ENCODE measurements at regions not wholly inside any gene's neighbourhood (a gene's known extent, or its start where the extent isn't known, plus 50 kb on each side); places are given as distances from the start of the nearest gene placed in this dataset.

- H3K79me2 ChIP-seq (ENCODE audit: low read length), result no peaks in the 10 kb centered on the region
- no peaks in the 10 kb centered on the region for H3K9me3 ChIP-seq (ENCODE audit: low read length)
- no peaks in the 10 kb centered on the region for H4K20me1 ChIP-seq (ENCODE audit: insufficient read depth, low read depth, low read length)
- H3K27me3 ChIP-seq (ENCODE audit: low read length), result no peaks in the 10 kb centered on the region
- H3K27ac ChIP-seq (ENCODE audit: low read length), result no peak overlapping the region
- no peak overlapping the region for H3K9ac ChIP-seq (ENCODE audit: low read length)
- no peaks in the 10 kb centered on the region for H3K9me2 ChIP-seq (replicated peaks; ENCODE audit: insufficient read depth, low read length)
- H2AFZ ChIP-seq (ENCODE audit: low read length), result no peak overlapping the region
- DNase-seq, result no peak
- H3K4me2 ChIP-seq (ENCODE audit: low read depth, low read length, poor library complexity, severe bottlenecking), result no peak overlapping the region
- no peaks in the 10 kb centered on the region for H3K4me1 ChIP-seq (ENCODE audit: low read length)
- H3K4me3 ChIP-seq (ENCODE audit: low read length), result no peak overlapping the region
- H3K36me3 ChIP-seq (ENCODE audit: insufficient read depth, low read length), result no peaks in the 10 kb centered on the region
Observed at GRCh38 chrX:109925656-109926055, 77.3 kb upstream of the TMEM164 start.

- Histone ChIP-seq H3K4me2 (ENCODE audit: low read depth, low read length, poor library complexity, severe bottlenecking) (no peak overlapping the region), H2AFZ (ENCODE audit: low read length) (no peak overlapping the region), H4K20me1 (ENCODE audit: insufficient read depth, low read depth, low read length) (no peaks in the 10 kb centered on the region), H3K4me1 (ENCODE audit: low read length) (no peaks in the 10 kb centered on the region), H3K9me3 (ENCODE audit: low read length) (no peaks in the 10 kb centered on the region), H3K79me2 (ENCODE audit: low read length) (no peaks in the 10 kb centered on the region), H3K4me3 (ENCODE audit: low read length) (no peak overlapping the region), H3K9me2 (replicated peaks; ENCODE audit: insufficient read depth, low read length) (no peaks in the 10 kb centered on the region), H3K27me3 (ENCODE audit: low read length) (no peaks in the 10 kb centered on the region), H3K27ac (ENCODE audit: low read length) (no peak overlapping the region), H3K36me3 (ENCODE audit: insufficient read depth, low read length) (no peaks in the 10 kb centered on the region), H3K9ac (ENCODE audit: low read length) (no peak overlapping the region)
- DNase-seq, result no peak
Observed at GRCh38 chrX:109926118-109926517, 76.8 kb upstream of the TMEM164 start.

DNA sequence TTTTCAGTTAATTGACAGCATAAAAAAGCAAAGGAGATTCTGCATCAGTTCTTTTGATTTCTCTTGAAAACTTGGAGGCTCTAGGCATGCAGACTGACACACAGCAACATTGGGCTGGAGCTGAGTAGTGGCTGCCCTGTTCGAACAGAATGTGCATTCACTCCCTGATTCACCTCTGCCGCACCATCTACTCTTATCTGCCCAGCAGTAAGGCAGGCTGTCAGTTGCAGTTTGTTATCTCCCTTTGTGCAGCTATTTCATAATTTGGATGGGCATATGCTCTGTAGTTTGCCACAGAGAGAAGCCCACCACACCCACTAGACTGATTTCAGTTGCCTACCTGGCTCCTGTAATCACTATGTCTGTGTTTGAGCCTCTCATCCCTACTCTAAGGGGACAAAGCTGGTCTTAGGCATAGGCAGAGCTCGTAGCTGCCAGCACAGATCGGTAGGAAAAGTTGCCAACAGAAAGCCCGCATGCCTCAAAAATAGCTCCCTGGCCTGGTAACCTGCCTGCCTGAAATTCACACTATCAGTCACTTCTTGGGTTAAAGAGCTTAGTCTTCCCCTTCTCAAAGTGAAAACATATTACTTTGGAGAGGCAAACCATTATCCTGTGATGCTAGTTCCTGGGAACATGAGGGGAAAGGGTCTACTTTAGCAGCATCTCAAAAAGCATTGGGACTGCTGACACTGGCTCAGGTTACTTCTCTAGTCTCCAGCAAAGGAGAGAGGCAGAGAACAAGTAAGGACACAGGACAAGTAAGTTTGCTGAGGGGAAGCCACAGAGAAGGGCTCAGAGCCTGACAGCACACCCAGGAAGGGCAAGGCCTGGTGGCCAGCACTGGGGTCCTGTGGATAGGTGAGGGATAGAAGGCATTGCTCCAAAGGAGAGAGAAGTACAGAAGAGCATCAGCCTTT lies 75.9 kb upstream of the TMEM164 start:
- DNase-seq, result no peak
- H3K4me1 ChIP-seq (ENCODE audit: low read length), result no peaks in the 10 kb centered on the region
- no peak overlapping the region for H3K4me2 ChIP-seq (ENCODE audit: low read depth, low read length, poor library complexity, severe bottlenecking)
- no peaks in the 10 kb centered on the region for H3K79me2 ChIP-seq (ENCODE audit: low read length)
- no peaks in the 10 kb centered on the region for H4K20me1 ChIP-seq (ENCODE audit: insufficient read depth, low read depth, low read length)
- H2AFZ ChIP-seq (ENCODE audit: low read length), result no peak overlapping the region
- no peak overlapping the region for H3K27ac ChIP-seq (ENCODE audit: low read length)
- H3K36me3 ChIP-seq (ENCODE audit: insufficient read depth, low read length), result no peaks in the 10 kb centered on the region
- no peaks in the 10 kb centered on the region for H3K9me2 ChIP-seq (replicated peaks; ENCODE audit: insufficient read depth, low read length)
- no peaks in the 10 kb centered on the region for H3K27me3 ChIP-seq (ENCODE audit: low read length)
- H3K9me3 ChIP-seq (ENCODE audit: low read length), result no peaks in the 10 kb centered on the region
- H3K9ac ChIP-seq (ENCODE audit: low read length), result no peak overlapping the region
- no peak overlapping the region for H3K4me3 ChIP-seq (ENCODE audit: low read length)

GRCh38 chrX:109927663-109928273 lies 75.1 kb upstream of the TMEM164 start:
- Histone ChIP-seq H3K9me2 (replicated peaks; ENCODE audit: insufficient read depth, low read length) (no peaks in the 10 kb centered on the region), H4K20me1 (ENCODE audit: insufficient read depth, low read depth, low read length) (no peaks in the 10 kb centered on the region), H3K79me2 (ENCODE audit: low read length) (no peaks in the 10 kb centered on the region), H3K4me2 (ENCODE audit: low read depth, low read length, poor library complexity, severe bottlenecking) (no peak overlapping the region), H3K27ac (ENCODE audit: low read length) (no peak overlapping the region), H3K9ac (ENCODE audit: low read length) (no peak overlapping the region), H3K4me3 (ENCODE audit: low read length) (no peak overlapping the region), H3K27me3 (ENCODE audit: low read length) (no peaks in the 10 kb centered on the region), H2AFZ (ENCODE audit: low read length) (no peak overlapping the region), H3K4me1 (ENCODE audit: low read length) (no peaks in the 10 kb centered on the region), H3K9me3 (ENCODE audit: low read length) (no peaks in the 10 kb centered on the region), H3K36me3 (ENCODE audit: insufficient read depth, low read length) (no peaks in the 10 kb centered on the region)
- DNase-seq, result no peak

GRCh38 chrX:109928596-109929335 lies 74.1 kb upstream of the TMEM164 start:
- Histone ChIP-seq H3K27ac (ENCODE audit: low read length) (no peak overlapping the region), H3K9me3 (ENCODE audit: low read length) (no peaks in the 10 kb centered on the region), H3K9ac (ENCODE audit: low read length) (no peak overlapping the region), H3K4me3 (ENCODE audit: low read length) (no peak overlapping the region), H3K4me2 (ENCODE audit: low read depth, low read length, poor library complexity, severe bottlenecking) (no peak overlapping the region), H3K9me2 (replicated peaks; ENCODE audit: insufficient read depth, low read length) (no peaks in the 10 kb centered on the region), H3K4me1 (ENCODE audit: low read length) (no peaks in the 10 kb centered on the region), H3K79me2 (ENCODE audit: low read length) (no peaks in the 10 kb centered on the region), H4K20me1 (ENCODE audit: insufficient read depth, low read depth, low read length) (no peaks in the 10 kb centered on the region), H3K27me3 (ENCODE audit: low read length) (no peaks in the 10 kb centered on the region), H2AFZ (ENCODE audit: low read length) (no peak overlapping the region), H3K36me3 (ENCODE audit: insufficient read depth, low read length) (no peaks in the 10 kb centered on the region)
- no peak for DNase-seq

DNA sequence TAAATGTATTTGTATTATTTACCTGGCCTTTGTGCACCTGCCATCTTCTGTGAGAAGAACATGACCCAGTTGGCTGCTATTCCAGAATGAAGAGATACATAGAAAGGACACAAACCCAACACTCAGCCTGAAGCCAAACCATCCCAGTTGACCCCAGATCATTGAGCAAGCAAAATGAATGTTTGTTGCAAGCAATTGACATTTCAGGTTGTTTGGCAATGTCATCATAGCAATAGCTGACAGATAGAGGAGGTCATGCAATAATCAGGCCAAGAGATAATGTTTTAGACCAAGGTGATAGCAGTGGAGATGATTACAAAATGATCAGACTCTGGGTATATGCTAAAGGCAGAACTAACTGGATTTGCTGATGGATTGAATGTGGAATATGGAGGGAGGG lies 71.2 kb upstream of the TMEM164 start:
- no peak overlapping the region for H3K9ac ChIP-seq (ENCODE audit: low read length)
- no peak for DNase-seq
- H3K36me3 ChIP-seq (ENCODE audit: insufficient read depth, low read length), result no peaks in the 10 kb centered on the region

DNA sequence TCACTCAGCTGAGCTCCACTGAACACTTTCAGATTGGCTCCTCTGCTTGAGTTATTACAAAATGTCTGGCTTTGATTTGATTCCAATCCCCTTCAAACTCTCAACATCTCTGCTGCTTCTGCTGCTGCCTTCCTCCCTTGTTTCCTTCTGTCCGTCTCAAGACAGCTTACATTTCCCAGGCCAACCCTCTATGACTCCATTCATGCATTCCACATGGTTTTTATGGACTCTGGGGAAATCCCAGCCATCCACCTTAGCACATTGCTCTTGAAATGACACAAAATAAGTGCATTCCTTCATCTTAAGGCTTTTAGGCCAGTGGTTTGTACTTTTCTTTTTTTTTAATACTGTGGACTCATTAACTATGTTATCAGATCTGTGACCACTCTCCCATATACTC lies 68.5 kb upstream of the TMEM164 start:
- Histone ChIP-seq H3K4me1 (ENCODE audit: low read length) (no peaks in the 10 kb centered on the region), H3K27ac (ENCODE audit: low read length) (no peak overlapping the region), H3K9ac (ENCODE audit: low read length) (no peak overlapping the region), H2AFZ (ENCODE audit: low read length) (no peak overlapping the region), H3K79me2 (ENCODE audit: low read length) (no peaks in the 10 kb centered on the region), H3K9me2 (replicated peaks; ENCODE audit: insufficient read depth, low read length) (no peaks in the 10 kb centered on the region), H3K4me2 (ENCODE audit: low read depth, low read length, poor library complexity, severe bottlenecking) (no peak overlapping the region), H3K9me3 (ENCODE audit: low read length) (no peaks in the 10 kb centered on the region), H3K36me3 (ENCODE audit: insufficient read depth, low read length) (no peaks in the 10 kb centered on the region), H4K20me1 (ENCODE audit: insufficient read depth, low read depth, low read length) (no peaks in the 10 kb centered on the region), H3K4me3 (ENCODE audit: low read length) (no peak overlapping the region), H3K27me3 (ENCODE audit: low read length) (no peaks in the 10 kb centered on the region)
- no peak for DNase-seq

More for the DNA sequence above, 71.2 kb upstream of the TMEM164 start:
- H3K4me3 ChIP-seq (ENCODE audit: low read length), result no peak overlapping the region
- no peak overlapping the region for H2AFZ ChIP-seq (ENCODE audit: low read length)
- H3K9me2 ChIP-seq (replicated peaks; ENCODE audit: insufficient read depth, low read length), result no peaks in the 10 kb centered on the region
- H3K79me2 ChIP-seq (ENCODE audit: low read length), result no peaks in the 10 kb centered on the region
- no peak overlapping the region for H3K4me2 ChIP-seq (ENCODE audit: low read depth, low read length, poor library complexity, severe bottlenecking)
- H4K20me1 ChIP-seq (ENCODE audit: insufficient read depth, low read depth, low read length), result no peaks in the 10 kb centered on the region
- no peaks in the 10 kb centered on the region for H3K27me3 ChIP-seq (ENCODE audit: low read length)
- H3K27ac ChIP-seq (ENCODE audit: low read length), result no peak overlapping the region
- no peaks in the 10 kb centered on the region for H3K4me1 ChIP-seq (ENCODE audit: low read length)
- H3K9me3 ChIP-seq (ENCODE audit: low read length), result no peaks in the 10 kb centered on the region

DNA sequence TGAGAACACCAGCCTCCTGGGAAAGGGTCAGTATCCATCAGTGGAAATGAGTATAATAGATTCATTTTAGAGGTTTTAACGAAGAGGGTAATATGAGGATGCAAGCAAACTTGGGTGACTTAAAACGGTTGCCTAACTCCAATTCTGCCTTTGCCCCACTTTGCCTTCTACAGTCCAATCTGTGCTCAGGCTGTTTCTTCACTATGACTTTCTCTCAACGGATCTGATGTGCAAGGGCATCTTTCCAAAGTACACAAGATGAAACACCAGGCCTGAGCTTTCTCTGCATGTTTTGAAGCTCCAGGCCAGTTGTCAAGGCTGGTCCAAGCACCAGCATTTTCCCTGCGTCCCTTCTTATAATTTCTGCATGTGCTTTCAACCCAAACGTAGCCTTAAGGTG lies 68.0 kb upstream of the TMEM164 start:
- Histone ChIP-seq H3K27ac (ENCODE audit: low read length) (no peak overlapping the region), H3K4me3 (ENCODE audit: low read length) (no peak overlapping the region), H2AFZ (ENCODE audit: low read length) (no peak overlapping the region), H3K4me2 (ENCODE audit: low read depth, low read length, poor library complexity, severe bottlenecking) (no peak overlapping the region), H3K9me3 (ENCODE audit: low read length) (no peaks in the 10 kb centered on the region), H3K4me1 (ENCODE audit: low read length) (no peaks in the 10 kb centered on the region), H3K27me3 (ENCODE audit: low read length) (no peaks in the 10 kb centered on the region), H3K9ac (ENCODE audit: low read length) (no peak overlapping the region), H3K9me2 (replicated peaks; ENCODE audit: insufficient read depth, low read length) (no peaks in the 10 kb centered on the region), H3K36me3 (ENCODE audit: insufficient read depth, low read length) (no peaks in the 10 kb centered on the region), H4K20me1 (ENCODE audit: insufficient read depth, low read depth, low read length) (no peaks in the 10 kb centered on the region), H3K79me2 (ENCODE audit: low read length) (no peaks in the 10 kb centered on the region)
- no peak for DNase-seq
